ENCODE measurements at regions not wholly inside any gene's neighbourhood (a gene's known extent, or its start where the extent isn't known, plus 50 kb on each side); places are given as distances from the start of the nearest gene placed in this dataset.

DNA sequence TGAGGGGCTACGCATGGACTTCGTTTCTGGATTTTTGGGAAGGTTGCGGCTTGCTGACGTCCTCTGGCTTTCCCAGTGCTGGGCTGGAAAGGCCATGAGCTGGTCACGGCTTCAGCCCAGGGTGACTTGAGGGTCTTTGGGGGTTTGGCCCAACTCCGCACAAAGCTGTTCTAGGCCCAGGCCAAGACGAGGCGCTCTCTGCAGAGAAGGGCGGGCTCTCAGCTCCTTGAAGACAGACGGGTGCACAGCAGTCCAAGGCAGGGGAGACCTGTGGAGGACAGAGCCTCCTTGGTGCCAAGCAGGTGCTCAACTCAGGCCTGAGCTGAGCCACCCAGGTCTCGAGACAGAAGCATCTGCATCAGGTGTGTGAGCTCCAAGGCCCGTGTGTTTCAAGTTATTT, 1003.7 kb downstream of the BRD1 start:
- TF ChIP-seq, protein P1, sequence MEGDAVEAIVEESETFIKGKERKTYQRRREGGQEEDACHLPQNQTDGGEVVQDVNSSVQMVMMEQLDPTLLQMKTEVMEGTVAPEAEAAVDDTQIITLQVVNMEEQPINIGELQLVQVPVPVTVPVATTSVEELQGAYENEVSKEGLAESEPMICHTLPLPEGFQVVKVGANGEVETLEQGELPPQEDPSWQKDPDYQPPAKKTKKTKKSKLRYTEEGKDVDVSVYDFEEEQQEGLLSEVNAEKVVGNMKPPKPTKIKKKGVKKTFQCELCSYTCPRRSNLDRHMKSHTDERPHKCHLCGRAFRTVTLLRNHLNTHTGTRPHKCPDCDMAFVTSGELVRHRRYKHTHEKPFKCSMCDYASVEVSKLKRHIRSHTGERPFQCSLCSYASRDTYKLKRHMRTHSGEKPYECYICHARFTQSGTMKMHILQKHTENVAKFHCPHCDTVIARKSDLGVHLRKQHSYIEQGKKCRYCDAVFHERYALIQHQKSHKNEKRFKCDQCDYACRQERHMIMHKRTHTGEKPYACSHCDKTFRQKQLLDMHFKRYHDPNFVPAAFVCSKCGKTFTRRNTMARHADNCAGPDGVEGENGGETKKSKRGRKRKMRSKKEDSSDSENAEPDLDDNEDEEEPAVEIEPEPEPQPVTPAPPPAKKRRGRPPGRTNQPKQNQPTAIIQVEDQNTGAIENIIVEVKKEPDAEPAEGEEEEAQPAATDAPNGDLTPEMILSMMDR (IDR thresholded peaks at IDR 0.05), result no peak
- no peak for TF ChIP-seq EZH2 (IDR thresholded peaks at IDR 0.05; ENCODE audit: borderline replicate concordance, insufficient read depth, low read depth, low read length, poor library complexity, severe bottlenecking)
